ENCODE measurements at regions not wholly inside any gene's neighbourhood (a gene's known extent, or its start where the extent isn't known, plus 50 kb on each side); places are given as distances from the start of the nearest gene placed in this dataset.

DNA sequence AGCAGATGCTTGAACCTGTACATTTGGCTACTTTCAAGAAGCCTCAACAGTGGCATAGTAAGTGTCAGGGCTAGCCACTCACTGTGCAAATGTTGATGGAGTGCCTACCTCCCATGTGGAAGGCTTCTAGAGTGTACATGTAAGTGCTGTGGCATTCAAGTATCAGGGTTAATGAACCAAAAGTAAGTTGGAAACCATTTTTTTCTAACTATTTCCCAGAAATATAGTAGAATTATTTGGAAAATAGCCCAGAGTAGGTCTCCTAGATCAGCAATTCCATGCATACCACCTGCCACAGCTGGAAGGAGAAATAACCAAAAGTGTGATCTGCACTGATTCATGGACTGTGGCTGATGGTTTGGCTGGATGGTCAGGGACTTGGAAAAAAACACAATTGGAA lies 53.3 kb downstream of the FOXD1 start:
- TF ChIP-seq, protein P1, sequence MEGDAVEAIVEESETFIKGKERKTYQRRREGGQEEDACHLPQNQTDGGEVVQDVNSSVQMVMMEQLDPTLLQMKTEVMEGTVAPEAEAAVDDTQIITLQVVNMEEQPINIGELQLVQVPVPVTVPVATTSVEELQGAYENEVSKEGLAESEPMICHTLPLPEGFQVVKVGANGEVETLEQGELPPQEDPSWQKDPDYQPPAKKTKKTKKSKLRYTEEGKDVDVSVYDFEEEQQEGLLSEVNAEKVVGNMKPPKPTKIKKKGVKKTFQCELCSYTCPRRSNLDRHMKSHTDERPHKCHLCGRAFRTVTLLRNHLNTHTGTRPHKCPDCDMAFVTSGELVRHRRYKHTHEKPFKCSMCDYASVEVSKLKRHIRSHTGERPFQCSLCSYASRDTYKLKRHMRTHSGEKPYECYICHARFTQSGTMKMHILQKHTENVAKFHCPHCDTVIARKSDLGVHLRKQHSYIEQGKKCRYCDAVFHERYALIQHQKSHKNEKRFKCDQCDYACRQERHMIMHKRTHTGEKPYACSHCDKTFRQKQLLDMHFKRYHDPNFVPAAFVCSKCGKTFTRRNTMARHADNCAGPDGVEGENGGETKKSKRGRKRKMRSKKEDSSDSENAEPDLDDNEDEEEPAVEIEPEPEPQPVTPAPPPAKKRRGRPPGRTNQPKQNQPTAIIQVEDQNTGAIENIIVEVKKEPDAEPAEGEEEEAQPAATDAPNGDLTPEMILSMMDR (IDR thresholded peaks at IDR 0.05) = no peak
- no peak for TF ChIP-seq POLR2A (IDR thresholded peaks at IDR 0.05)

All from ovary (tissue), 3 donors.